GM19395 (cell line): ENCODE measurements at regions not wholly inside any gene's neighbourhood (a gene's known extent, or its start where the extent isn't known, plus 50 kb on each side); places are given as distances from the start of the nearest gene placed in this dataset.
A peak's percentile ranks its signal among the peaks of the same experiment; 100 is the strongest.
"Not testable (repeated sequence)": the region's sequence is repeated elsewhere in the genome, so short reads cannot be mapped to it uniquely, and the experiment has no call there.

Experiments
- ATAC-seq: cut with Tn5 transposase; IDR thresholded peaks from one replicate; pipeline ENCODE4 v1.9.1; 2021; ENCODE audit warnings: mild to moderate bottlenecking, moderate library complexity; ENCODE audit not compliant: unreplicated experiment

GRCh38 chr13:110809871-110810486 is 96.5 kb downstream of the ING1 start:
- ATAC-seq: no peak

DNA sequence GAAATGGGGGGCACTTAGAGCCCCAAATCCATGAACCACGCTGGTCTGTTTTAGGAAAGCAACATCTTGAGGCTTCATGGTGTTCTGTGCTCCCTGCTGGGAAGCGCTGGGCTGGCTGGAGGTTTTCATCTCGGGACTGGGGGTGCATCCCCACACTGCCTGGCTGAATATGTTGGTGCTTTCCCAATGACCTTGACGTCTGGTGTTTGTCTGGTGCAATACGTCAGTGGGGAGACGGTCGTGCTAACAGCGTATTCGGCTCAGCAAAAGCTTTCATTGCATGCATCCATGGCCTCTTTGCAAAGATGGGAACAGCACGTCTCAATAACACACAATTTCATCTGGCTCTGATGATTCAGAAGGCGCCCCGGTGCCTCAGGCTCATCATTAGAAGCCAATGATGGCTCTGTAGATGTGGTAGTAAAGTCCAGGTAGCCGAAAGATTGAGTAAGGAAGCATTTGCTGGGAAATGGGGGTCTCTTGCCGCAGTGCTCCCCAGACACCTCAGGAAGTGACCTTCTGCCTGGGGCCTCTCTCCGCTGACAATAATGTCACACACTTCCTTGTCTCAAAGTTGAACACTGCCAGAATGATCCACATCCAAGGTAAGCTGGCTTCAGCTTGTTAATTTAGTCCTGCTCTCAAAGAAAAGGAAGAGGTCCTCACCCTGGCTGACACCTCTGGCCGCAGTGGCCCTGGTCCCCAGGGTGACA is 97.7 kb downstream of the ING1 start:
- no peak for ATAC-seq

GRCh38 chr13:110811771-110812120 is 98.2 kb downstream of the ING1 start:
- ATAC-seq: no peak

GRCh38 chr13:110812121-110812868 is 98.8 kb downstream of the ING1 start:
- no peak for ATAC-seq

GRCh38 chr13:110812869-110813645 is 99.6 kb downstream of the ING1 start:
- no peak for ATAC-seq

DNA sequence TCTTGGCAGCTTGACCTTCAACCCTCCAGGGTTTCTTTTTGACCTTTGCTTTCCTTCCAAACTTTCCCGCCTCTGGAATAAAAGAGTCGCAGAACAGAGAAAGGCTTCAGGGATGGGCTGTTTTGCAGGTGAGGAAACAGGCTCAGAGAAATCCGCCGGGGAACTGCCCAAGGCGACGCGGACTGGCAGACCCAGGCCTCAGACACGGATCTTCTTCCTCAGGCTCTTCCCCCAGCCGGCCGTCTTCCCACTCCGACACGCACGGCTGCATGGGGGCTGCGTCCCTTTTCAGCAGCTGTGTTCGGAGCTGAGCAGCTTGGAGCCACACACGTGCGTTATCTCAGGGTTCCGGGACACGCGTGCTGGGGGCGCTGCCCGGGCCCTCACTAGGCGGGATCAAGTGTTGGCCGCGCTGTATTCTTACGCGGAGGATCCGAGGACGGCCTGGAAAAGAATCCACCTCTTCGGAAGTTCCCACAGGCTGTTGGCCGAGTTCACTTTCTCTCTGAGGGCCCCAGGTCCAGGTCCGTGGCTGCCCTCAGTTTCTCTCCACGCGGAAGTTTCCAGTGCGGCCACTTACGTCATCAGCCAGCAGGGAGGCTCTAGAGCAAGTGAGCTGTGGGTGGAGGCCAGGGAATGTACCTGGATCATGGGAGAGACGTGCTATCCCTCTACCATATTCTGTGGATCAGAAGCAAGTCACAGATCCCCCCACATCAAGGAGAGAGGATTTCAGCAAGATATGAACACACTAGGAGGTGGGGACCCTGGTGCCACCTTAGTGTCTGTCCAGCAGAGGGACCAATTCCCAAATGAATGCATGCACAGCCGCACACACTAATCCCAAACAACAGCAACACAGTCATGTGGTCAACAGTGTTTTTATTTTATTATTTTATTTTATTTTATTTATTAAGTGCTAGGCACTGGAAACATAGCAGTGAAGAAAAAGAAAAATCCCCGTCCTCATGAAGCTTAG is 100.4 kb downstream of the ING1 start:
- ATAC-seq: no peak

DNA sequence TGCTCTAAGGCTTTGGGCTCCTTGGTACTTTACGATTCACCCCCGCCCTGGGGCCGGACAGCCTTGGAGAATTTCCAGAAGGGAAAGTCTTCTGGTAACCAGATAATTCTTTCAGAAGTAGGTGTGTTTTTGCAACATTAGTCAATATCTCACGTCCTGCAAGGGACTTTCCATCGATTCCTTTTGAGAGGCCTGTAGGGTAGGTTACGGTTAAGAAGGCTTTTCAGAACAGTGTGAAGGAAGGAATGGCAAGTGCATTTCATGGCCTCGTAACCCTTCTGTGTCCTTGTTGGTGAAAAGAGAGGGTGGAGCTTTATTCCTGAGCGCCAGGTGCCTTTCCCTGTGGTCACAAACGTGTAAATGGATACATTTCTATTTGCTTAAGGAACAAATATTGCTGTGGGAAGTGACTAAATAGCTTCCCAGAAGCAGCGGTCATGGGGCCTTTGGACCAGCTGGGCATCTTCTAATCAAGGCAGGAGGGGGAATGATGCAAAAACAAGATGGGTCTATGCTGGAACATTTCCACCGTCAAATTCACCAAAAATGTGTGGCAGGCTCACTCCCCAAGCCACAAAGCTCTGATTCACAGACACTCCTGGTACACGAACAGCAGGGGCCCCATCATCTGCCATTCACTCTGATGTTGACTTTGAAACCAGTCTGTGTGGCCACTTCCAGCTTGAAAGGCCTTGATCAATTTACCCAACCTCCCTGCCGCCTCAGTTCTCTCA is 99.2 kb downstream of the ANKRD10 start:
- no peak for ATAC-seq

GRCh38 chr13:110816500-110816899 is 98.4 kb downstream of the ANKRD10 start:
- no peak for ATAC-seq

GRCh38 chr13:110817143-110817542 is 97.7 kb downstream of the ANKRD10 start:
- ATAC-seq: no peak

- ATAC-seq: no peak
Observed at GRCh38 chr13:110818747-110819146, 96.1 kb downstream of the ANKRD10 start.

DNA sequence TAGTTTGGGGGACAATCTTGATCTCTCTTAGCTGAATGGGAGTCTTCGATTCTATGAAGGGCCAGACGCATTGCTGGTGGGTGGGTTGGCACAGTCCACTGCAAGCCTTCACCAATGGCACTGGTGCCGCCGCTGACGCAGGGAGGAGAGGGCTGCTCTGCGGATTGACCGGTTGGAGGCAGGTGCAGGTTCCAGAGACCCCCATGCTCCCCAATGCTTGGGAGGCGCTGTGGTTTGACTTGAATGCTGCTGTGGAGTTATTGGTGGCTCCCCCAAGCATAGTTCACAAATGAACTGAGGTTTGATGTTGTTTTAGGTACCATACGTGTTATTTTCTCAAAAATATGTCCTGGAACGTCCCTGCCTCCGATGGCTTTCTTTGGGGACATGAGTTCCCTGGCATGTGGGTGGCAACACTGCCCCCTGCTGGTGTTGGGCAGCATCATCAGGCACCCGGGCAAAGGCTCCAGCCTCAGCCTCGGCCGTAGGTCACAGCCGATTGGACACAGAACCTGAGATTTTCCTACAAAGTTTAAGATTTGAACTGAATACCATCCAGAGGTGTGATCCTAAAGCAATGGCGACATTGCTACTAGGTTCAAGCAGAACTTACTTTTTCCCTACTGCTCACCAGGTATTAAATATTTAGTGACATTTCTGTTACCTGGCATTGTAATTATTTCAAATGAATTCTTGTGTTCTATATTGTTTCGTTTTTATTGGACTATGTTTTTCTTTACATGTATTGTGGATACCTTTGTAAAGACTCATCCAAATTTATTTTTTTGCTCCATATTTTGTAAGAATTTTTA is 95.5 kb downstream of the ANKRD10 start:
- peak; percentile 98 for ATAC-seq

- no peak for ATAC-seq
Observed at GRCh38 chr13:110820322-110820721, 94.5 kb downstream of the ANKRD10 start.

DNA sequence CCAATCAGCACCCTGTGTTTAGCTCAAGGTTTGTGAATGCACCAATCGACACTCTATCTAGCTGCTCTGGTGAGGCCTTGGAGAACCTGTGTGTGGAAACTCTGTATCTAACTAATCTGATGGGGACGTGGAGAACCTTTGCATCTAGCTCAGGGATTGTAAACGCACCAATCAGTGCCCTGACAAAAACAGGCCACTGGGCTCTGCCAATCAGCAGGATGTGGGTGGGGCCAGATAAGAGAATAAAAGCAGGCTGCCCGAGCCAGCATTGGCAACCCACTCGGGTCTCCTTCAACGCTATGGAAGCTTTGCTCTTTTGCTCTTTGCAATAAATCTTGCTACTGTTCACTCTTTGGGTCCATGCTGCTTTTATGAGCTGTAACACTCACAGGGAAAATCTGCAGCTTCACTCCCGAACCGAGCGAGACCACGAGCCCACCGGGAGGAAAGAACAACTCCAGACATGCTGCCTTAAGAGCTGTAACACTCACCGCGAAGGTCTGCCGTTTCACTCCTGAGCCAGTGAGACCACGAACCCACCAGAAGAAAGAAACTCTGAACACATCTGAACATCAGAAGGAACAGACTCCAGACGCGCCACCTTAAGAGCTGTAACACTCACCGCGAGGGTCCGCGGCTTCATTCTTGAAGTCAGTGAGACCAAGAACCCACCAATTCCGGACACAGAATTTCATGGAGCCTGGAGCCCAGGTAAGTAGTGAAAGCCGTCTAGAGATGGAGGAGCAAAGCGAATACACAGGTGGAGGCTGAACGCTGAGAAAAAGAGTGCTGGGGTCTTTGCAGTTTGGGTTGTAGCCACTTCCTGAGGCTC is 92.8 kb downstream of the ANKRD10 start:
- ATAC-seq: not testable (repeated sequence)

- no peak for ATAC-seq
Observed at GRCh38 chr13:110822669-110822945, 92.3 kb downstream of the ANKRD10 start.

DNA sequence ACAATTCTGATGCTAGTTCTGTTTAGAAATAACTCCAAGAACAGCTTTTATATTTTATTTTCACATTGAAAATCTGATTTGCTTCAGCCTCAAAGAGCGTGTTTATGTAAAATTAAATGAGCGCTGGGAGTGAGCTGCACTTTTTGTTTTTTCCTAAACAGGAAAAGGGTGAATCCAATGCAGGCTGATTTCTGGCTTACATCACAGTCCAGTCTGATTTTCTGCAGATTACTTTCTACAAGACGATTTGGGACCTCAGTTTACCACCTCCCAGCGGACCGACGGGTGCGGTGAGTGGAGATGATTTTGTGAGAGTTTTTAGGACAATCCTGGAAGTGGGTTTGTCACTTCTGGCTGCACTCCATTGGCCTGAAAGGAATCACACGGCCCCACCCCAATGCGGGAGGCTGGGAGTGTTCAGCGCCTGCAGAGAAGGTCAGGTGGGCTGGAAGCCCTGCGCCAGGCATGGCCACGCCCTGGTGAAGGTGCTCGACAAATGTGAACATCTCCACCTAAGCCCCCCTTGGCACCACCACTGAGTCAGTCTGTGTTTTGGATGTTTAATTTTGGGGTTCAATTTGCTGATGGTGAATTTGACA is 90.1 kb downstream of the ANKRD10 start:
- ATAC-seq: no peak

GRCh38 chr13:110825516-110825915 is 89.4 kb downstream of the ANKRD10 start:
- no peak for ATAC-seq

- ATAC-seq: no peak
Observed at GRCh38 chr13:110826101-110826500, 88.8 kb downstream of the ANKRD10 start.
